Stimulated activated CD4-positive, alpha-beta T cell treated with anti-CD3 and anti-CD28 coated beads, Interleukin-1b, Interleukin-23, amount 100 ng/mL, for 48 hours (primary cell): ENCODE measurements at regions not wholly inside any gene's neighbourhood (a gene's known extent, or its start where the extent isn't known, plus 50 kb on each side); places are given as distances from the start of the nearest gene placed in this dataset.
"Not testable (repeated sequence)": the region's sequence is repeated elsewhere in the genome, so short reads cannot be mapped to it uniquely, and the experiment has no call there.

Experiments used
- DNase-seq: peaks from one replicate; pipeline ENCODE4 v3.0.0-alpha.2; 2020

DNA sequence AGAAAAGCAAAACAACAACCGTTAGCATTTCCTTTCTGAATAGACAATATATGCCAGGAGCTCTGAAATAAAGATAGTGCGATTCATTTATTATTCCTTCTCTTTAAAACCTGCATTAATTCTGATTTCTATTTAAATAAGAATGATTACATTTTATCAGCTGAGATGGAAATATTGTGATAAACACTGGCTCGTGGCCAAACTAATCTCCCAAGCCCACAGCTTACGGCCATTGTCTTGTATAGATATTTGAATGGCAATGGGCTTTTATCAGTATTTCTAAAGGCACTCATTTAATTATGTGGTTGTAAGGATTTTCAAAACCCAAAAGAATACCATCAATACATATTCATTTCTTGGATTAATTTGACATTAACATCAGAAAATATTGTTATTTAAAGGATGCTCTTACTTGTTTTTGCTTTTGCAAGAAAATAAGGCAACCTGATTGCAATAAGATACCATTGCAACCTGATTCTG is 123.7 kb upstream of the IRX5 start:
- DNase-seq: no peak

DNA sequence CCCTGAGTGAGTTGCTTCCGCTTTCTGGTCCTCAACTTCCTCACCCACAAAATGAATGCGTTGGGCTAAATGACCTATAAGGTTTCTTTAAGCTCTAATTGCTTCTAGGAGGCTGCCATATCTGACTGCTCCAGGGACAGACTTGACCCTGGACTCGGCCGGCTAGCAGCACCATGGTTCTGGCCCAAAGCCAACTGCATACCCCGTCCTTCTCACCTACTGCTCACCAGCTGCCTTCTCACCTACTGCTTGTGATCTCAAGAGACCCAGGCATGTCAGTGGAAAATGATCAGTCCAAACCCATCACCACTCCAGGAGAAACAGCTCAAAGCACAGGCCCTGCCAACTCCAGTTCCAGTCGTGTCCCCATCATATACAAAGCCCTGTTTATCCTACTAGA is 124.3 kb upstream of the IRX5 start:
- no peak for DNase-seq

DNA sequence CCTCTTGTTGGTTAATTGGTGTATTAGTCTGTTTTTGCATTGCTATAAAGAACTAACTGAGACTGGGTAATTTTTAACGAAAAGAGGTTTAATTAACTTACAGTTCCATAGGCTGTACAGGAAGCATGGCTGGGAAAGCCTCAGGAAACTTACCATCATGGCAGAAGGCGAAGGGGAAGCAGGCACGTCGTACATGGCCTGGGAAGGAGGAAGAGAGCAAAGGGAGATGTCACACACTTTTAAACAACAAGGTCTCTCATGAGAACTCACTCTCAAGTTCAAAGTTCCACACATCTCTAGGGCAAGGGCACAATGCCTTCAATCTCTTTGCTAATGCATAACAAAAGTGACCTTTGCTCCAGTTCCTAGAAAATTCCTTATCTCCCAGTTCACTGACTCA is 125.0 kb upstream of the IRX5 start:
- no peak for DNase-seq

DNA sequence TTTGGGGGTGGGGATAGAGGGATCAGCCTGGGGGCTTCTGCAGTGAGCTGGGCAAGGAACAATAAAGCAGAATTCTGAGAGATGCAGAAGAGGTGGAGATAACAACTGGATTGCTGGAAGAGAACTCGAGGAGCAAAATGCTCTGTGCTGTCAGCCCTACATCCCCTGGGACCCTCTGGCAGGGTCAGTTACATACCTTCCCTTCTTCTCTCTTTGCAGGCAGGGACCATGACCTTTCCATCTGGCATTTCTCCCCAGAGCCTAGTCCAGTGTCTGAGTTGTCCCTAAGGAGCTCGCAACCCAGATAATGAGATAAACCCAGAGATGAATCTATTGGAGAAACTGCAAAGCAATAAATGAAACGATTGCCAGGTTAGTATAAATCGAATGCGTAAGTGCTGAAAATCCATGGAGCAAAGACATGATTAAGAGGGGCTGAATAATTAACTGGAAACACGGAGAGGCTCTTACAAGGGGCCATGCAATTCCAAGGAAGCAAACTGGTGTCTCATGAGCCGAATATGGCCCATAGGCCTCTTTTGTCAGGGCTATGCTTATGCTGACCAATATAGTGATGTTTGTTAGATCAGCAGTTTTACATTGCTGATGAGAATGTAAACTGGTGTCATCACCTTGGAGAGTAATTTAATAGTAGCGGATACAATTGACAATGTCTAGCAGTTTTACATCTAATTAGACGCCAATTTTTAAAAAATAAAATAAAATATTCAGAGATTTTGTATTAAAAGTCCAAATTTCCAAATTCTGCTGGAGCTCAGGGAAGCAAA is 129.4 kb upstream of the IRX5 start:
- no peak for DNase-seq

DNA sequence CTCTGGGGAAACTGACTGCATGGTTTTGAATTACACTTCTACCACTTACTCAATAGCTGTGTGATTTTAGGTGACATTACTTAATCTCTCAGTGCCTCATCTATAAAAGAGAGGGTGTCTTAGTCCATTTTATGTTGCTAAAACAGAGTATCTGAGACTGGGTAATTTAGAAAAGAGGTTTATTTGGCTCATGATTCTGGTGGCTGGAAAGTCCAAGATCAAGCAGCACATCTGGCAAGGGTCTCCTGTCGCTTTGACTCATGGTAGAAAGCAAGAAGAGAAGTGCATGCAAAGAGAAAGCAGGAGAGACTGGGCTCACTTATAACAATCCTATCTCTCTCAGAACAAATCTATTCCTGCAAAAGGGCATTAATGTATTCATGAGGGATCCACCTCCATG is 132.4 kb upstream of the IRX5 start:
- DNase-seq: no peak

DNA sequence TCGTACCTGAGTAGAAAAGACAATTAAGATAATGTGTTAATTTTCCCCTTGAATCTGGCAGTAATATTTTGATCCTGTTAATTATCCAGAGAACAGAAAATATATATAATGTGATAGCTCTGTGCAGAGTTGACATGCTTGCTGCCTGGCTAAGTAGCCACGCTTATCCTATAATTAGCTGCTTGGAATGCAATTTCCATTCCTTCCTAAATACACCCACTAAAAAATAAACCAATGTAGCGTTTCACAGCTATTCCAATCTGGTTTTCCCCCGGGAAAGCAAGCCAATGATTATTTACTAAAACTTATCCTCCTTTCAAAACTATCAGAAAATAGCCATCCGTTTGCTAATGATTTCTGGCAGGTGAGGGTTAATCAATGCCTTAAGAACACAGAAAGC is 134.5 kb upstream of the IRX5 start:
- DNase-seq: no peak

DNA sequence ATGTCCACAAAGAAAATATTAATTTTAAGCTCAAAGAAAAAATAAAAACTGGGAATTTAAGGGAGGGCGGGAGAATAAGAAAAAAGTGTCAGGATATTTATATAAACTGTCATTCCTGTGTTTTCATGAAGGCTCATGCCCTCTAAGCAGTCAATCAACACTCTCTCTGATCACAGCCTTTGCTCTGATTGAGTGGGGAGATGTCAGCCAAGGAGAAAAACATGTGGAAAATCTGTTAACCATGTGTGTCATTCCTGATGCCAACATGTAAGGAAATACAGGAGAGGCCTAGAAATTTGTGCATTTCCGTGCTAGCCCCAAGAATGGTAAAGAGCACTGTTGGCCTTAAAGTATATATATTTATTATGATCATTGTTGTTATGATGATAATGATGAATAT is 137.9 kb upstream of the IRX5 start:
- no peak for DNase-seq

DNA sequence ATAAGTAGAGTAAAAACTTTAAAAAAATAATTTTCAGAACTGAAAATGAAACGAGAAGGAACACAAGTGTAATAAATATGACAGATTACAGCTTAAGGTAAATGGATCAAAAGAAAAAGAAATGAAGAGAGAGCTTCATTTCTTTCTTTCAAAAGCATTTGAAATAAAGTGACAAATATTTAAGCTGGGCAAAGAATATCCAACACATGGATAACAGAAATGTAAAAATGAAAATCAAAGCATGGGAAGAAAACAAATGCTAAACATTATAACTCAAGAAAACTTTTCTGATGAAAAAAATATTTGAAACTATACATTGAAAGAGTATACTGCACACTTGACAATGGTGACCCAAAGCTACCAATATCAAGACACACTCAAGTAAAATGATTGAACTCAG is 143.6 kb upstream of the IRX5 start:
- DNase-seq: no peak

DNA sequence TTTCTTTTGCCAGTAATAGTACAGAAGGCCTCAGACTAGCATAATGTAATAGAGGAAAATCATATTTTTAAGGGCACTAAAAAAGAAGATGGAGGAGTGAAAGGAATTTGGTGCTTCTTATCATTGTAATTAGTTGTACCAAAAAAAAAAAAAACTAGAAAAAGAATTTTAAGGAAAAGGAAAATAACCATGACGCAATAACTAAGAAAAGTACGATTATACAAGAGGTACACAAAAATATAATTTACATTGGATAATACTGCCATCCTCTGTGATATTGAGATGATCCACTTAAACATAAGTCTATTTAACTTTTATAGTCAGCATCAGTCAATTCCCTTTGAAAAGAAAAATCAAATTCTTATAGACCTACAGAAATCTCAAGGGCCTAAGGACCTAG is 146.7 kb upstream of the IRX5 start:
- no peak for DNase-seq

DNA sequence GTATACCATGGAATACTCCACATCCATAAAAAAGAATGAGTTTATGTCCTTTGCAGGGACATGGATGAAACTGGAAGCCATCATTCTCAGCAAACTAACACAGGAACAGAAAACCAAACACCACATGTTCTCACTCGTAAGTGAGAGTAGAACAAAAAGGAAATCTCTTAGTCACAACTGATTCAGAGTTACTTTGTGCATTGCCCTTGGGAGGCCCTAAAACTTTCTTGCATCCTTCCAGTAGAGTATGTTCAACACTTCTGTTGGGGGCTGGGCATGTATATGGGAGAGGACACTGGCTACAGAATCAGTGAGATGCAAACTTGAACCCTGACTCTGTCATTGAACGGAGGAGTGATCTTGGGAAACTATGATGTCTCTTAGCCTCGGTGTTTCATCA is 147.4 kb upstream of the IRX5 start:
- no peak for DNase-seq

DNA sequence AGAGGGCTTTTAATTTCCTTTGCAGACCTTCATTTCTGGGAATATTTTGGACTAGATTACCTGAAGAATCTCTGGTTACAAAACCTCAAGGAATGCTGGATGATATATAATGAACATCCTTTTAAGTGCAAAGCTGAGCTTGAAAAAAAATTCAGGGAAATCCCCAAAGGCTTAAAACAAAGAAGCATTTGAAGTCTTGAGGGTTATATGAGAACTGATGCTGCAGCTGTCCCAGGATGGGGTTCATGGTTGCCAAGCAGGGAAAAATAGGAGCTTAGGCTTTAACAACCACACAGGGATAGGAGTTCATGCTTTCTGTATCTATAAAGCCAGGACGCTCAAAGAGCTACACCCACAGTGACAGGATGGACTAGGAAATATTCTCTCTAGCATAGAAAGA is 150.4 kb upstream of the IRX5 start:
- DNase-seq: no peak

DNA sequence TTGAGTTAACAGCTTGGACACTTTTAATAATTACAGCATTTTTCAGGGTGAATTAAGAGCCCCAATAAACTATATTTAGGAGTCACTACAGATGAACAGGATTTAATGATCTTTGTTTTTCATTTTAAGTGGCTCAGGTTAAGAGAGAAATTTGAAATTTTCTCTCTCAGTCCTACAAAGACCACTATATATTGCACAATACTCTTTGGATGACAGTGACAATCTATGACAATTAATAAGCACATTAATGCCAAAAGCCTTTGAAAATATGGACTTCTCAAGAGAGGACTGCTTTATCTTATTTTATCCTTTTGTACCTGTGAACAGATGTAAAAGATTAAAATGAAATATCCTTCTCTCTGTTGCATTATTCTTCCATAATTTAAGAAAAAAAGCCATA is 151.1 kb upstream of the IRX5 start:
- DNase-seq: no peak

DNA sequence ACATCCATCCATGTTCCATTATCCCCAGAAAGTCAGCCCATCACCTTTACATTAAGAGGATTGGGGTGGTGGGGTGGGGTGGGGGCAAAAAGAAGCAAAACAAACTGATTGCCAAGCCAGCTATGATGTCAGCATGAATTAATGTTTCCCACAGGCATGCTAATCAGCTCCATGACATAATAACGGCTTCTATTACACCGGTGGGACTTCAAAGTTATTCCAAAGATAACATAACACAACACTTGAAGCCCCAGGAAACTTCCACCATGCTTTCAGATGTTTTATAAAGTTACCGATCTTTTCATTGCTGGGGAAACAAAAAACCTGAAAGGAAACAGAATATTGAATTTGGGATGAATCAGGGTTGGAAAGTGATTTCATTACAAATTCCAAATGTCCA is 155.9 kb upstream of the IRX5 start:
- DNase-seq: no peak

DNA sequence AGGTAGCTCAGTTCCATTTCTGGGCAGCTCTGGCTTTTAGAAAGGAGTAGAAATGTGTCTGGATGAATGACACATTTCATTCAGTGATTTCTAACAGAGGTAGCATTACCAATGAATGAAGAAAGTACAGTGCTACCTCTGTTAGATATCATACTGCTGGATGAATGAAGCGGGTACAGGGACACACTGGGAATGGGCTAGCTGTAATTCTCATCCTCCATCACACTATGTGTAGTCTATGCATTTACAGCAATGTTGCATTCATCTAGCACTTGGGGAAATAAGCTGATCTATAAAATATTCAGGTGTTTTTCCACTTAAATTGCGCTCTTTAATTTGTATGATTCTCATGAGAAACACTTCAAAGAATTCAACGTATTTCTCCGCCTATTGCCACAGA is 158.3 kb upstream of the IRX5 start:
- DNase-seq: no peak

DNA sequence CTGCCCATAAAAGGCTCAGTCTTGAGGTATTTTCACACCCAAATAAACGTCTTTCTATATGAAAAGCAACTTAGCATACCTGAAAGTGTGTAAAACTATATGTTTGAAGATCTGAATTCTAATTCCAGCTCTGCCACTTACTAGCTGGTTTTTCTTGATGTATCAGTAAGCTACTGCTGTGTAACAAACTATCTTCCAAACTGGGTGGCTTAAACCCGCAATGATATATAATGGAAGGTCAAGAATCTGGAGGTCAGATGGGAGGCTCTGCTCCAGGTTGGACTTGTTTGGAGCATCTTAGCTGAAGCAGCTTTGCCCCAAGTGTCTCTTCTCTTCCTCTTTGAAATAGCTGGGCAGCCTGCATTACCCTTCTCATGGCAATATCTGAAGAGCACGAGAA is 164.3 kb upstream of the IRX5 start:
- DNase-seq: no peak

DNA sequence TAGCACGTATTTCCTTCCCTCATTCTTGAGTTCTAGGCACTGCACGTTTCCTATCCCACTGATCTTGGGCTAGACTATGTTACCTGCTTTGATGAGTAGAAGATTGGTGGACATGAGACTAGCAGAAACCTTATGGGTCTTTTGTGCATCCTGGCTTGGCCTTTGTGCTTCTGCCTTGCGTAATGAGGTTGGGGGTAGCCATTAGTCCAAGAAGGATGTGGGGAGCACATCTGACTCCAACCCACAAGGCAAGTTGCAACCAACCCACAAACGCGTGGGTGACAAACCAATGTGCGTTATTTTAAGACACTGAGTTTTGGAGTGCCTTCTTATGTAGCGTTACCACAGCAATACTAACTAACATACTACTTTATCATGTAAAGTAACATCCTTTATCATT is 180.4 kb upstream of the IRX5 start:
- no peak for DNase-seq

DNA sequence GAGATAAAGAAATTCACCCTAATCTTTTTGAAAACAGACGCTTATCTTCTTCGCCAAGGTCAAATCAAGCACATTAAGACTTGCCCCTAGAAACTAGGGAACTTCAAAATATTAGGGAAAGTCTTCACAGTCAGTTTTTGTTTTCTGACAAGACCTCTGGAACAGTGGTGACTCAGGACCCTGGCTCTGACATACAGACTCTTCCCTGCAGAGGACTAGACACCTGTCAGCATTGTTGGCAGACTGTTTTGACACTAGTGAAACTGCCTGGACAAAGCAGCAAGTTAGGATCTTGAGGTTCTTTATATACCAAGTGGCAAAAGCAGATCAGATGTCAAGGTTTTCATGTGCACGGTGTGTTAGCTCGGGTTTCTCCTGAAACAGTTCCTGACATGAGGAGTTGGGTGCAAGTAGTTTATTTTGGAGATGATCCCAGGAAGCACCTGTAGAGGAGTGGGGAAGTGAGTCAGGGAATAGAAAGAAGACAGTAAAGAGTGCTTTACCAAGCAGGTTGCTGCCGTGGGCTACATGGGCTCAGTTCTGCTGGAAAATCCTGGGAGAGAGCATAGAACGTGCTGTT is 182.0 kb upstream of the IRX5 start:
- no peak for DNase-seq

DNA sequence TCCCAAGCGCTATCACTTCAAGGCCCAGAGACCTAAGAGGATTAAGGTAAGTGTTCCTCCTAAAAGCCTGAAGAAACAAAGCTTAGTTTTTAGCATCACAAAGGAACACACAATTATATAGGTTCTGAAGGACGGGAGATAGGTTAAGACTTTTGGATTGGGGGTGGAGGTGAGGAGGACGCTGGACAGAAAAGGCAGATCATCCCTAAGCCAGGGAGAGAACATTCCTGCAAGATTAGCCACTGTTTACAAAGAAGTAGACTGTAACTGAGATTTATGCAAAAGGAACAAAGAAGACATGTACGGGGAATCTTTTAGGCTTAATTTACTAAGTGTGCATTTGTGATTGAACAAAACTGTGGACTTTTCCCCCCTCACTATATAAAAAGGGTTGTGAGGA is 184.1 kb upstream of the IRX5 start:
- DNase-seq: no peak

DNA sequence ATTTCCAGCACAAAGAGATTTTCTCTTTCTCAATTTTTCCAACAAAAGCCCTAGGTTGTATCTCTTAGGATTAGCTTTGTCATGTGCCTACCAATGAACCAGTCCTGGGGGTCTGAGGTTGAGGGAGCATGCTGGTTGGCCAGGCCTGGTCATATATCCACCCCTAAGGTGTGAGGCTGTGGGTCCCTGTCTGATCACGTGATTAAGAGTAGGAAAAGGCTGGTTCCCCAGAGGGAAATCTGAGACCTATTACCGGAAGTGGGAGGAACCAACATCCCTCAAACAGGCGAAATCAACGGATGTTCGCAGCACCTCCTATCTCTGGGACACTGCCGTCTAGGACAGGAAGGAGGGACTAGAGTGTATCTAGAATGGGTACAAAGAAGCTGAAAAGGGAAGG is 185.7 kb upstream of the IRX5 start:
- DNase-seq: no peak

DNA sequence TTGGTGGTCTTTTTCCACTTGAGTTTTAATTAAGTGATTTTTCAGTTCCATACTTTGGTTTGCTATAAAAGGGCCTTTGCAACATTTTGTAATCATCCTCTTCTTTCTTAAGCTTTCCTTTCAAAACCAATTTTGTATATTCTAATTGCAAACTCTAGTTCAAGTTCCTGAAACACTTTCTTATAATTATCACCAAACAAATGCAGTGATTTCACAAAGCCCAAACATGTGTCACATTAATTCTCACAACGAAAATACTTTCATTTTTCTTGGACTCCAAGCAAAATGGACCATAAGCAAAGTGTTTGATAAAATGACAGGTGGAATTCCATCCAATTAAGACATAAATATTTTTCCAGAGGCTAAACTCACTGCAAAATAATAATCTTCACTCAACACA is 188.2 kb upstream of the IRX5 start:
- no peak for DNase-seq

DNA sequence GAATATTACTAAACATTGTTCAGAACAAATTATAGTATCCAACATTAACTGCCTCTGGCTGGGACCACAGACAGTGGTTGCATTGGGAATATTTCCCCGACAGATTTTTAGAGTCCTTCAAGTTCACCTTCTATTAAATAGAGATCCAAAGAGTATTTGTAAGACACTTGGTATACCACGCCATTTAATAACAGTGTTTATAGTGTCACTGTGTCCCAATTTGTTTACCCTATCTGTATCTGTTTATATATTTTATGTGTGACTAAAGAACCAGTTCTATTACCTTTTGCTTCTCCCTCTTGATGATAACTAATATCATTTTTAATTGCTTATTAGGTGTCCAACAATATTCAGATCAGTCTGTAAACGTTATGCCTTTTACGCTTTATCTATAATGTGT is 191.3 kb upstream of the IRX5 start:
- no peak for DNase-seq

DNA sequence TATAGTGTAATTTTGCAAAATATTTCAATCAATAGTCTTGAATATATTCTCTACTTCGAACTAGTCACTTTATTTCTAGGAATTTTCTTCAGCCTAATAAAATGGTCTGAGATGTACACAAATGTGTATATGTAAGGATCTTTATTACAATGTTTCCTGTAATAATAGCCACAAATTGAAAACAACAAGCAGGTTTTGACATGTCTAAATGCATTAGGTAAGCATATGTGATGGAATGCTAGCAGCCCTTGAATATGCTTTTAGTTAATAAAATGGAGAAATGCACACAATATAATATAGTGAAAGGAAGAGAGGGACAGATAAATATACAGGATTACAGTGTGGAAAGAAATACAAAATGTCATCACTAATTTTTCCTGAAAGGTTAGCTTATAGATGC is 196.5 kb upstream of the IRX5 start:
- no peak for DNase-seq

DNA sequence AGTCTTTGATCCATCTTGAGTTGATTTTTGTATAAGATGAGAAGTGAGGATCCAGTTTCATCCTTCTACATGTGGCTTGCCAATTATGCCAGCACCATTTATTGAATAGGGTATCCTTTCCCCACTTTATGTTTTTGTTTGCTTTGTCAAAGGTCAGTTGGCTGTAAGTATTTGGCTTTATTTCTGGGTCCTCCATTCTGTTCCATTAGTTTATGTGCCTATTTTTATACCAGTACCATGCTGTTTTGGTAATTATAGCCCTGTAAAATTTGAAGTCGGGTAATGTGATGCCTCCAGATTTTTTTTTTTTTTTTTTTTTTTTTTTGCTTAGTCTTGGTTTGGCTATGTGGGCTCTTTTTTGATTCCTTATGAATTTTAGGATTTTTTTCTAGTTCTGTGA is 203.0 kb upstream of the IRX5 start:
- not testable (repeated sequence) for DNase-seq

DNA sequence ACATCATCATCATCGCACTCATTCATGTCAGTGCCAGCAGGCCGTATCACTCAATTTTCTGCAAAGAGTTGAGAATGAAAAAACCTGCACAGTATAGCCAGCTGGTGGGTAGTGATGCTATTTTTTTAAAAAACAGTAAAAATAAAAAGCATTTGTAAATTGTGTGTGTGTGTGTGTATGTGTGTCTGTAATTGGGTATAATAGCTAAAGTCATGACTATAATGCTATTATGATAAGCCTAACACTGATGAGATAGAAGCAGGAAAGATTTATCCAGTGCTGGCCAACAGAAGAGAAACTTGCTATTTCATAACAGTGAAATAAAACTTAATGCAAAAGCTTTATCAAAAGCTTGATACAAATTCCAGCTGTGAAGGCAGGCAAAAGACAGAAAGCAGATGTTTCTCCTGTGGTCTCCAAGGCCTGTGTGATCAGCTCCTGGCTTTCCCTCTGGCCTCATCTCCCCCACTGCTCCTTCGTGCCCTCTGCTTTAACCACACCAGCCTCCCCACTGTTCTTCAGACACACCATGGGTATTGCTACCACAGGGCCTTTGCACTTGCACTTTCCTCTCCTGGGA is 206.2 kb upstream of the IRX5 start:
- DNase-seq: no peak

DNA sequence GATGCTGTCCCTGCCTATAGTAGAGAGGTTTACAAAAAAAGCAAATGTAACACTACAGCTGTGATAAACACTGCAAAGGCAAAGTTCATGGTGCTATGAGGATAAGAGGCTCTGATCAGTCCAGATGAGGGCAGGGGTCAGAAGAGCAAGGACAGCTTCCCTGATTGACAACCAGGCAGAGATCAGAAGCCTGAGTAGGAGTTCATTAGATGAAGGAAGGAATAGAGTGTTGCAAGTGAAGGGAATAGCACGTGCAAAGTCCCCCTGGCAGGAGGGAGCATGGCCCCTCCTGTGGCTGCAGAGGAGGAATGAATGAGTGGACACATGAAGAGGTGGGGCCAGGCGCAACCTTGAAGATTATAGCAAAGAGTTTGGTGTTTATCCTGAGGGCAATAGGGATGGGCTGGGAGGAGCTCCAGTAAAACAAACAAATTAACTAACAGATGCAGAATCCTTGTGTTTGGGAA is 208.4 kb upstream of the IRX5 start:
- no peak for DNase-seq
